HCT116 (cell line): ENCODE measurements at regions not wholly inside any gene's neighbourhood (a gene's known extent, or its start where the extent isn't known, plus 50 kb on each side); places are given as distances from the start of the nearest gene placed in this dataset.

Experiments
- ATAC-seq: fragments of 200-7000 bp; cut with Tn5 transposase; 2 replicates; pipeline ENCODE4 v1.9.1; 2020; ENCODE audit warnings: mild to moderate bottlenecking, moderate library complexity
- BruUV-seq: library from RNA; stranded (reverse); fragments of 400-500 nt; replicated peaks from 2 replicates; lab custom pipeline; 2021; lab: Mats Ljungman, UMichigan
- CTCF ChIA-PET: fragments of 300-600 bp; sonication (Branson Sonifier 250); formaldehyde crosslinking; loops from one replicate; lab custom pipeline; 2021; ENCODE audit warnings: antibody characterized with exemption; lab: Charles Lee
- POLR2A ChIA-PET: fragments of 300-600, 350-600 bp; sonication (Branson Sonifier 250); formaldehyde crosslinking; loops from one replicate; lab custom pipeline; 2021; ENCODE audit warnings: antibody characterized with exemption; lab: Charles Lee
- RAD21 ChIA-PET, 2 experiments: fragments of 300-600 bp; sonication (Branson Sonifier 250); formaldehyde crosslinking; loops; one replicate each; lab custom pipeline; 2023; ENCODE audit warnings: low total read pairs in 2 of 2; ENCODE audit not compliant: uncharacterized antibody in 2 of 2, unreplicated experiment in 2 of 2, low non-redundant PET in 1 of 2; lab: Charles Lee
- DNase-seq: peaks from one replicate; pipeline ENCODE4 v3.0.0-alpha.2; 2010; ENCODE audit warnings: low read depth, low spot score
- H2AFZ ChIP-seq: fragments of 200-600 bp; shearing (Covaris generic), sonication (generic); 2 replicates; pipeline ENCODE4 v1.6.1; 2017; ENCODE audit warnings: low read depth, mixed run types, mixed read lengths, antibody characterized with exemption, low read length; ENCODE audit not compliant: poor library complexity, severe bottlenecking
- H3K27ac ChIP-seq: 2 replicates; pipeline ENCODE4 v1.5.1; 2012; ENCODE audit warnings: low read depth, low read length
- H3K27me3 ChIP-seq: fragments of 200-600 bp; sonication (generic); 2 replicates; pipeline ENCODE4 v1.6.1; 2016; ENCODE audit warnings: mixed run types, low read length, mixed read lengths; ENCODE audit not compliant: insufficient read depth
- H3K36me3 ChIP-seq, 2 experiments: fragments of 200-500 bp in 1 of 2; fragments of 200-600 bp in 1 of 2; sonication (Bioruptor generic) in 1 of 2; sonication (generic) in 1 of 2; 2 replicates each; pipeline versions ENCODE4 v1.5.1 to v1.6.1; 2014 to 2016; ENCODE audit warnings: low read length in 2 of 2, inconsistent platforms in 1 of 2, mixed read lengths in 1 of 2, mixed run types in 1 of 2; ENCODE audit not compliant: insufficient read depth in 2 of 2, control insufficient read depth in 1 of 2
- H3K4me1 ChIP-seq, 2 experiments: fragments of 200-600 bp in 1 of 2; sonication (generic) in 1 of 2; 2 replicates each; pipeline versions ENCODE4 v1.5.1 to v1.6.1; 2012 to 2017; ENCODE audit warnings: low read length in 2 of 2, inconsistent platforms in 1 of 2, mild to moderate bottlenecking in 1 of 2, mixed read lengths in 1 of 2, mixed run types in 1 of 2, moderate library complexity in 1 of 2; ENCODE audit not compliant: insufficient read depth in 2 of 2, control insufficient read depth in 1 of 2
- H3K4me2 ChIP-seq: fragments of 200-600 bp; sonication (generic); 2 replicates; pipeline ENCODE4 v1.6.1; 2017; ENCODE audit warnings: mixed run types, low read length, mixed read lengths
- H3K4me3 ChIP-seq, 2 experiments: fragments of 200-600 bp in 1 of 2; sonication (generic) in 1 of 2; replicated peaks in 1 of 2; 2 replicates each; pipeline ENCODE4 v1.5.1; 2011 to 2016; ENCODE audit warnings: low read length in 2 of 2, control low read depth in 1 of 2, low read depth in 1 of 2, mild to moderate bottlenecking in 1 of 2, mixed read lengths in 1 of 2, mixed run types in 1 of 2
- H3K79me2 ChIP-seq: fragments of 200-600 bp; sonication (generic); 2 replicates; pipeline ENCODE4 v1.6.1; 2017; ENCODE audit warnings: mild to moderate bottlenecking, mixed run types, low read length, moderate library complexity, mixed read lengths; ENCODE audit not compliant: insufficient read depth
- H3K9ac ChIP-seq: fragments of 200-600 bp; sonication (generic); 2 replicates; pipeline ENCODE4 v1.6.1; 2016; ENCODE audit warnings: low read length, mixed read lengths
- H3K9me2 ChIP-seq: fragments of 200-600 bp; sonication (generic), shearing (Covaris generic); 2 replicates; pipeline ENCODE4 v1.6.1; 2017; ENCODE audit warnings: mixed run types, mild to moderate bottlenecking, moderate library complexity; ENCODE audit not compliant: insufficient read depth
- H3K9me3 ChIP-seq, 2 experiments: fragments of 200-500 bp in 1 of 2; fragments of 200-600 bp in 1 of 2; sonication (Bioruptor generic) in 1 of 2; sonication (generic) in 1 of 2; 2 replicates each; pipeline ENCODE4 v1.6.1; 2014 to 2017; ENCODE audit warnings: low read length in 2 of 2, mixed read lengths in 2 of 2, inconsistent platforms in 1 of 2, low read depth in 1 of 2, mild to moderate bottlenecking in 1 of 2, mixed run types in 1 of 2, moderate library complexity in 1 of 2; ENCODE audit not compliant: control insufficient read depth in 1 of 2, insufficient read depth in 1 of 2
- H4K20me1 ChIP-seq: fragments of 200-600 bp; sonication (generic), shearing (Covaris generic); 2 replicates; pipeline ENCODE4 v1.6.1; 2017; ENCODE audit warnings: mixed run types, mild to moderate bottlenecking, moderate library complexity; ENCODE audit not compliant: insufficient read depth
- CEBPB ChIP-seq: IDR thresholded peaks from 2 replicates; pipeline ENCODE4 v1.6.1; 2012; ENCODE audit warnings: low read depth
- JUND ChIP-seq: IDR thresholded peaks from 2 replicates; pipeline ENCODE4 v1.6.1; 2012
- POLR2A ChIP-seq: IDR thresholded peaks from 2 replicates; pipeline ENCODE4 v1.7.0; 2011; ENCODE audit warnings: borderline replicate concordance; ENCODE audit not compliant: insufficient read depth, insufficient read length; ENCODE audit errors: extremely low read depth
- POLR2AphosphoS5 ChIP-seq: IDR thresholded peaks from 2 replicates; pipeline ENCODE4 v1.6.1; 2011; ENCODE audit warnings: mild to moderate bottlenecking, low read depth, low read length, moderate library complexity
- RAD21 ChIP-seq: IDR thresholded peaks from 2 replicates; pipeline ENCODE4 v1.6.1; 2012; ENCODE audit warnings: low read depth, mild to moderate bottlenecking
- SP1 ChIP-seq: IDR thresholded peaks from 2 replicates; pipeline ENCODE4 v1.6.1; 2012; ENCODE audit warnings: low read depth
- SRF ChIP-seq: IDR thresholded peaks from 2 replicates; pipeline ENCODE4 v1.6.1; 2012; ENCODE audit warnings: low read depth
- TCF7L2 ChIP-seq: IDR thresholded peaks from 2 replicates; pipeline ENCODE4 v1.7.0; 2011; ENCODE audit warnings: borderline replicate concordance, inconsistent platforms; ENCODE audit not compliant: insufficient read depth, insufficient read length; ENCODE audit errors: extremely low read depth
- YY1 ChIP-seq: IDR thresholded peaks from 2 replicates; pipeline ENCODE4 v1.6.1; 2011; ENCODE audit warnings: low read length, low read depth, moderate library complexity, mild to moderate bottlenecking; ENCODE audit not compliant: insufficient replicate concordance; ENCODE audit errors: extremely low read depth
- ZFX ChIP-seq: fragments of 450-650 bp; IDR thresholded peaks from 2 replicates; pipeline ENCODE4 v1.6.1; 2017
- intact Hi-C: fragments of 100-400 bp; cut with micrococcal nuclease; formaldehyde crosslinking; loops from 2 replicates; pipeline ENCODE4 v1.10.0; 2022
- TF ChIP-seq, protein P1 (sequence below): IDR thresholded peaks from 2 replicates; pipeline ENCODE4 v1.6.1; 2011; ENCODE audit warnings: mild to moderate bottlenecking, low read length, moderate library complexity; ENCODE audit not compliant: insufficient replicate concordance; ENCODE audit errors: extremely low read depth
- TF ChIP-seq, protein P2 (sequence below): IDR thresholded peaks from 2 replicates; pipeline ENCODE4 v1.6.1; 2012; ENCODE audit warnings: low read depth
- TF ChIP-seq, protein P3 (sequence below): IDR thresholded peaks from 2 replicates; pipeline ENCODE4 v1.6.1; 2012

DNA sequence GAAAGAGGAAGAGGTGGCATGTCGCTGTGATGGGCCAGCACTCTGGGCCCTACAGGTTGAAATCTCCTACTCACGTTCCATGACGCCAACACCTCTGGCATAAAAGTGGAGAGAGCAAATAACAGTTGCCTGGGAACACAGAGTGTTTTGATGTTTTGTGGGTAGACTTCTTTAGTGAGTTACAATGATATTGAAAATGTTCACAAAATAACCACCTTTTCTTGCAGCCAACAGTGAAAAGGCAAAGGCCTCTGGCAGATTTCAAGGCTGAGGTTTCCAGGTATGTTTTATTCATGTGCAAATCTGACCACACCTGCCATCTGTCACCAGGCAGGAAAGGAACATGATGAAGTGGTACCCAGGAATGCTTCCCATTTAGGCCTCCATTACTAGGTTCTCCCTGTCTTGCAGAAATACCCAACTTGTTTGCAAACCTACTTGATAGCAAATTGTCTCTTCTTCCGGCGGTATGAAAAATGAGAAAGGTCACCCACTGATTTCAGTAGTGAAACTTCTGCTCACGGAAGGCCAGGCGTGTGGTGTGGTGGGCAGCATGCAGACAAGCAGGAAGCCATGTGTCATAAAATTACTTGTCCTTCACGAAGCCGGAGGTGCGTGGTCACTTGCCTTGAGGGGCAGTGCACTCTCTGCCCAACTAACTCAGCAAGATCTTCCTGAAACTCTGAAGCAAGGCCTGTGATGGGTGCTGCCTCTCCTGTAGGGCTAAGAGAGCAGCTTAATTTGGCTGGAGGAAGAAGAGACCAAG is 299.1 kb upstream of the PRDM1 start:
- no peak for ATAC-seq
- no peak overlapping the region for H2AFZ ChIP-seq
- H3K79me2 ChIP-seq = no peaks in the 10 kb centered on the region
- TF ChIP-seq, protein P1, sequence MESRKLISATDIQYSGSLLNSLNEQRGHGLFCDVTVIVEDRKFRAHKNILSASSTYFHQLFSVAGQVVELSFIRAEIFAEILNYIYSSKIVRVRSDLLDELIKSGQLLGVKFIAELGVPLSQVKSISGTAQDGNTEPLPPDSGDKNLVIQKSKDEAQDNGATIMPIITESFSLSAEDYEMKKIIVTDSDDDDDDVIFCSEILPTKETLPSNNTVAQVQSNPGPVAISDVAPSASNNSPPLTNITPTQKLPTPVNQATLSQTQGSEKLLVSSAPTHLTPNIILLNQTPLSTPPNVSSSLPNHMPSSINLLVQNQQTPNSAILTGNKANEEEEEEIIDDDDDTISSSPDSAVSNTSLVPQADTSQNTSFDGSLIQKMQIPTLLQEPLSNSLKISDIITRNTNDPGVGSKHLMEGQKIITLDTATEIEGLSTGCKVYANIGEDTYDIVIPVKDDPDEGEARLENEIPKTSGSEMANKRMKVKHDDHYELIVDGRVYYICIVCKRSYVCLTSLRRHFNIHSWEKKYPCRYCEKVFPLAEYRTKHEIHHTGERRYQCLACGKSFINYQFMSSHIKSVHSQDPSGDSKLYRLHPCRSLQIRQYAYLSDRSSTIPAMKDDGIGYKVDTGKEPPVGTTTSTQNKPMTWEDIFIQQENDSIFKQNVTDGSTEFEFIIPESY = no peak
- TF ChIP-seq TCF7L2 (no peak), POLR2A (no peak), CEBPB (no peak), SRF (no peak), ZFX (no peak), SP1 (no peak), POLR2AphosphoS5 (no peak), JUND (no peak), RAD21 (no peak), YY1 (no peak)
- TF ChIP-seq, protein P2, sequence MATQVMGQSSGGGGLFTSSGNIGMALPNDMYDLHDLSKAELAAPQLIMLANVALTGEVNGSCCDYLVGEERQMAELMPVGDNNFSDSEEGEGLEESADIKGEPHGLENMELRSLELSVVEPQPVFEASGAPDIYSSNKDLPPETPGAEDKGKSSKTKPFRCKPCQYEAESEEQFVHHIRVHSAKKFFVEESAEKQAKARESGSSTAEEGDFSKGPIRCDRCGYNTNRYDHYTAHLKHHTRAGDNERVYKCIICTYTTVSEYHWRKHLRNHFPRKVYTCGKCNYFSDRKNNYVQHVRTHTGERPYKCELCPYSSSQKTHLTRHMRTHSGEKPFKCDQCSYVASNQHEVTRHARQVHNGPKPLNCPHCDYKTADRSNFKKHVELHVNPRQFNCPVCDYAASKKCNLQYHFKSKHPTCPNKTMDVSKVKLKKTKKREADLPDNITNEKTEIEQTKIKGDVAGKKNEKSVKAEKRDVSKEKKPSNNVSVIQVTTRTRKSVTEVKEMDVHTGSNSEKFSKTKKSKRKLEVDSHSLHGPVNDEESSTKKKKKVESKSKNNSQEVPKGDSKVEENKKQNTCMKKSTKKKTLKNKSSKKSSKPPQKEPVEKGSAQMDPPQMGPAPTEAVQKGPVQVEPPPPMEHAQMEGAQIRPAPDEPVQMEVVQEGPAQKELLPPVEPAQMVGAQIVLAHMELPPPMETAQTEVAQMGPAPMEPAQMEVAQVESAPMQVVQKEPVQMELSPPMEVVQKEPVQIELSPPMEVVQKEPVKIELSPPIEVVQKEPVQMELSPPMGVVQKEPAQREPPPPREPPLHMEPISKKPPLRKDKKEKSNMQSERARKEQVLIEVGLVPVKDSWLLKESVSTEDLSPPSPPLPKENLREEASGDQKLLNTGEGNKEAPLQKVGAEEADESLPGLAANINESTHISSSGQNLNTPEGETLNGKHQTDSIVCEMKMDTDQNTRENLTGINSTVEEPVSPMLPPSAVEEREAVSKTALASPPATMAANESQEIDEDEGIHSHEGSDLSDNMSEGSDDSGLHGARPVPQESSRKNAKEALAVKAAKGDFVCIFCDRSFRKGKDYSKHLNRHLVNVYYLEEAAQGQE = no peak
- TF ChIP-seq, protein P3, sequence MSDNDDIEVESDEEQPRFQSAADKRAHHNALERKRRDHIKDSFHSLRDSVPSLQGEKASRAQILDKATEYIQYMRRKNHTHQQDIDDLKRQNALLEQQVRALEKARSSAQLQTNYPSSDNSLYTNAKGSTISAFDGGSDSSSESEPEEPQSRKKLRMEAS = no peak
- no peak for DNase-seq
- no peaks in the 10 kb centered on the region for H3K27me3 ChIP-seq
- BruUV-seq = no TSS peak
- no peak overlapping the region for H3K4me2 ChIP-seq
- ChIA-PET POLR2A (no interaction called here), RAD21 (no interaction called here), CTCF (no interaction called here)
- no peaks in the 10 kb centered on the region for H4K20me1 ChIP-seq
- H3K9ac ChIP-seq = no peak overlapping the region
- intact Hi-C loops = no loop called here
- no peaks in the 10 kb centered on the region for H3K9me2 ChIP-seq
- H3K9me3 ChIP-seq = no peaks in the 10 kb centered on the region
- no peaks in the 10 kb centered on the region for H3K36me3 ChIP-seq
- H3K4me1 ChIP-seq = peaks cover 0 to 8% of the 10 kb centered on the region in 2 experiments; a peak in 2 of 4 replicates
- no peak overlapping the region for H3K4me3 ChIP-seq
- H3K27ac ChIP-seq = no peak overlapping the region
